ENCODE measurements at regions not wholly inside any gene's neighbourhood (a gene's known extent, or its start where the extent isn't known, plus 50 kb on each side); places are given as distances from the start of the nearest gene placed in this dataset.

DNA sequence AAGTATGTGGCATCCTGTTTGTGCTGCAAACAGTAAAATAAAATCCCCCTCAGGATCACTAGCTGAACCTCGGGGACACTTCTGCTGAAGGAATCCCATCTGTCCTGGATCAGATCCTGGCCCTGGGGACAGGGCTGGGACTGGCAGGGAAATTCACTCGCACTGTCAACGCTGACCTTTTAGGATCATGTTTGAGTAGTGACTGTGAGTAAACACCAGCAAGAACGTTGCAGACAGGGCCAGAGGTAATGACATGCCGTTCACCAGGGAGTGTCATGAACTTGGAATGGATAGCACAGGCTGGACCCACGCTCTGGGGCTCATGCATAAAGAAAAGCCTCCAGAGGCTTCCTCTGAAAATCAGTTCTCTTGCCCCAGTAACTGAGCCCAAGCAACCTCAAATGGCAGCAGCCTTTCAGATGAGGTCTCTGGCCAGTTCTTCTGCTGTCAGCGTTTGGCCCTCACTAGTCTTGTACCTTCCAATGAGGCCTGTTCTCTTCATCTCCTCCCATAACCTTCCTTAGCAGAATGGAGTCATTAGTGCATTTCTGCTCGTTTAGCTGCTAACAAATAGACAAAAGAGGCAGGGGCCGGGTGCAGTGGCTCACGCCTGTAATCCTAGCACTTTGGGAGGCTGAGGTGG lies 51.0 kb upstream of the BARX2 start:
- ChIA-PET CTCF (no interaction called here), POLR2A (no interaction called here)
- DNase-seq (ENCODE audit: extremely low spot score), result no peak
- TF ChIP-seq ARNT (IDR thresholded peaks at IDR 0.05) (no peak), FOXK2 (IDR thresholded peaks at IDR 0.05) (no peak), FOXM1 (IDR thresholded peaks at IDR 0.05; ENCODE audit: borderline replicate concordance) (no peak), NFRKB (IDR thresholded peaks at IDR 0.05) (no peak), TARDBP (IDR thresholded peaks at IDR 0.05) (no peak), ELF4 (IDR thresholded peaks at IDR 0.05) (no peak), FOXA1 (IDR thresholded peaks at IDR 0.05) (no peak), LEF1 (IDR thresholded peaks at IDR 0.05; ENCODE audit: borderline replicate concordance) (no peak), SUZ12 (IDR thresholded peaks at IDR 0.05) (no peak), SP1 (IDR thresholded peaks at IDR 0.05) (no peak), L3MBTL2 (conservative IDR thresholded peaks at IDR 0.05) (no peak), ZNF384 (IDR thresholded peaks at IDR 0.05) (no peak), BHLHE40 (IDR thresholded peaks at IDR 0.05; ENCODE audit: borderline replicate concordance) (no peak), PKNOX1 (IDR thresholded peaks at IDR 0.05) (no peak), CTBP1 (IDR thresholded peaks at IDR 0.05; ENCODE audit: borderline replicate concordance) (no peak), HDGF (IDR thresholded peaks at IDR 0.05; ENCODE audit: borderline replicate concordance) (no peak)

- ChIA-PET POLR2A (no interaction called here), CTCF (no interaction called here)
- DNase-seq (ENCODE audit: extremely low spot score), result no peak
- TF ChIP-seq SP1 (IDR thresholded peaks at IDR 0.05) (no peak), ARNT (IDR thresholded peaks at IDR 0.05) (no peak), LEF1 (IDR thresholded peaks at IDR 0.05; ENCODE audit: borderline replicate concordance) (no peak), SUZ12 (IDR thresholded peaks at IDR 0.05) (no peak), BHLHE40 (IDR thresholded peaks at IDR 0.05; ENCODE audit: borderline replicate concordance) (no peak), FOXM1 (IDR thresholded peaks at IDR 0.05; ENCODE audit: borderline replicate concordance) (no peak), NFRKB (IDR thresholded peaks at IDR 0.05) (no peak), TARDBP (IDR thresholded peaks at IDR 0.05) (no peak), ZNF384 (IDR thresholded peaks at IDR 0.05) (no peak), HDGF (IDR thresholded peaks at IDR 0.05; ENCODE audit: borderline replicate concordance) (no peak), FOXK2 (IDR thresholded peaks at IDR 0.05) (no peak), PKNOX1 (IDR thresholded peaks at IDR 0.05) (no peak), L3MBTL2 (conservative IDR thresholded peaks at IDR 0.05) (no peak), FOXA1 (IDR thresholded peaks at IDR 0.05) (no peak), CTBP1 (IDR thresholded peaks at IDR 0.05; ENCODE audit: borderline replicate concordance) (no peak), ELF4 (IDR thresholded peaks at IDR 0.05) (no peak)
Observed at GRCh38 chr11:129323896-129324502, 51.6 kb upstream of the BARX2 start.

- no peak for DNase-seq (ENCODE audit: extremely low spot score)
- POLR2A ChIA-PET, result no interaction called here
- CTCF ChIA-PET, result interaction anchor here (0.8 kb wide), 1 partner anchor 9 kb away, joined by 3 read pairs; no protein-coding TSS in a partner anchor
- TF ChIP-seq ARNT (IDR thresholded peaks at IDR 0.05) (no peak), FOXA1 (IDR thresholded peaks at IDR 0.05) (no peak), SUZ12 (IDR thresholded peaks at IDR 0.05) (no peak), SP1 (IDR thresholded peaks at IDR 0.05) (no peak), PKNOX1 (IDR thresholded peaks at IDR 0.05) (no peak), ZNF384 (IDR thresholded peaks at IDR 0.05) (no peak), CTBP1 (IDR thresholded peaks at IDR 0.05; ENCODE audit: borderline replicate concordance) (no peak), NFRKB (IDR thresholded peaks at IDR 0.05) (no peak), BHLHE40 (IDR thresholded peaks at IDR 0.05; ENCODE audit: borderline replicate concordance) (no peak), HDGF (IDR thresholded peaks at IDR 0.05; ENCODE audit: borderline replicate concordance) (no peak), LEF1 (IDR thresholded peaks at IDR 0.05; ENCODE audit: borderline replicate concordance) (no peak), FOXM1 (IDR thresholded peaks at IDR 0.05; ENCODE audit: borderline replicate concordance) (no peak), ELF4 (IDR thresholded peaks at IDR 0.05) (no peak), FOXK2 (IDR thresholded peaks at IDR 0.05) (no peak), L3MBTL2 (conservative IDR thresholded peaks at IDR 0.05) (no peak), TARDBP (IDR thresholded peaks at IDR 0.05) (no peak)
Observed at GRCh38 chr11:129322941-129323340, 52.7 kb upstream of the BARX2 start.

- TF ChIP-seq NFRKB (IDR thresholded peaks at IDR 0.05) (no peak), ZNF384 (IDR thresholded peaks at IDR 0.05) (no peak), SUZ12 (IDR thresholded peaks at IDR 0.05) (no peak), SP1 (IDR thresholded peaks at IDR 0.05) (no peak), TARDBP (IDR thresholded peaks at IDR 0.05) (no peak), CTBP1 (IDR thresholded peaks at IDR 0.05; ENCODE audit: borderline replicate concordance) (no peak), LEF1 (IDR thresholded peaks at IDR 0.05; ENCODE audit: borderline replicate concordance) (no peak), FOXK2 (IDR thresholded peaks at IDR 0.05) (no peak), FOXM1 (IDR thresholded peaks at IDR 0.05; ENCODE audit: borderline replicate concordance) (no peak), HDGF (IDR thresholded peaks at IDR 0.05; ENCODE audit: borderline replicate concordance) (no peak), ELF4 (IDR thresholded peaks at IDR 0.05) (no peak), ARNT (IDR thresholded peaks at IDR 0.05) (no peak), FOXA1 (IDR thresholded peaks at IDR 0.05) (no peak), PKNOX1 (IDR thresholded peaks at IDR 0.05) (no peak), L3MBTL2 (conservative IDR thresholded peaks at IDR 0.05) (no peak), BHLHE40 (IDR thresholded peaks at IDR 0.05; ENCODE audit: borderline replicate concordance) (no peak)
- CTCF ChIA-PET, result interaction anchor here (0.7 kb wide), 1 partner anchor 24 kb away, joined by 3 read pairs; no protein-coding TSS in a partner anchor
- POLR2A ChIA-PET, result no interaction called here
- no peak for DNase-seq (ENCODE audit: extremely low spot score)
Observed at GRCh38 chr11:129321076-129321475, 54.6 kb upstream of the BARX2 start.
